ENCODE measurements at regions not wholly inside any gene's neighbourhood (a gene's known extent, or its start where the extent isn't known, plus 50 kb on each side); places are given as distances from the start of the nearest gene placed in this dataset.

- no peak for TF ChIP-seq GATA2 (IDR thresholded peaks at IDR 0.05; ENCODE audit: low read depth, low read length)
- no peak for TF ChIP-seq GATA3 (IDR thresholded peaks at IDR 0.05; ENCODE audit: low read depth, low read length)
Observed at GRCh38 chr1:193952778-193953374, 766.5 kb upstream of the B3GALT2 start.
